ENCODE measurements at regions not wholly inside any gene's neighbourhood (a gene's known extent, or its start where the extent isn't known, plus 50 kb on each side); places are given as distances from the start of the nearest gene placed in this dataset.
"Not testable (repeated sequence)": the region's sequence is repeated elsewhere in the genome, so short reads cannot be mapped to it uniquely, and the experiment has no call there.

GRCh38 chr12:90611048-90611447 is 343.9 kb downstream of the CCER1 start:
- no peak for DNase-seq (ENCODE audit: low spot score)

- DNase-seq (ENCODE audit: low spot score) = no peak
These were observed 361.2 kb downstream of the CCER1 start for GRCh38 chr12:90593596-90594295.

- DNase-seq (ENCODE audit: low spot score) = peak; percentile 38
These were observed 365.0 kb downstream of the CCER1 start for GRCh38 chr12:90589956-90590355.

GRCh38 chr12:90585640-90586304 is 369.2 kb downstream of the CCER1 start:
- DNase-seq (ENCODE audit: low spot score) = no peak

- no peak for DNase-seq (ENCODE audit: low spot score)
These were observed 378.3 kb downstream of the CCER1 start for GRCh38 chr12:90576707-90577106.

- DNase-seq (ENCODE audit: low spot score) = no peak
These were observed 379.0 kb downstream of the CCER1 start for GRCh38 chr12:90575995-90576394.

GRCh38 chr12:90574676-90575075 is 380.3 kb downstream of the CCER1 start:
- DNase-seq (ENCODE audit: low spot score) = no peak

GRCh38 chr12:90572778-90573177 is 382.2 kb downstream of the CCER1 start:
- no peak for DNase-seq (ENCODE audit: low spot score)

GRCh38 chr12:90569685-90570084 is 385.3 kb downstream of the CCER1 start:
- no peak for DNase-seq (ENCODE audit: low spot score)

GRCh38 chr12:90562671-90563070 is 392.3 kb downstream of the CCER1 start:
- DNase-seq (ENCODE audit: low spot score) = no peak

GRCh38 chr12:90548595-90548994 is 406.4 kb downstream of the CCER1 start:
- DNase-seq (ENCODE audit: low spot score) = no peak

- DNase-seq (ENCODE audit: low spot score) = no peak
These were observed 408.5 kb downstream of the CCER1 start for GRCh38 chr12:90546511-90546910.

GRCh38 chr12:90543841-90544240 is 411.1 kb downstream of the CCER1 start:
- DNase-seq (ENCODE audit: low spot score) = no peak

- DNase-seq (ENCODE audit: low spot score) = no peak
These were observed 411.6 kb downstream of the CCER1 start for GRCh38 chr12:90543374-90543773.

- DNase-seq (ENCODE audit: low spot score) = not testable (repeated sequence)
These were observed 412.1 kb downstream of the CCER1 start for GRCh38 chr12:90542852-90543251.

- not testable (repeated sequence) for DNase-seq (ENCODE audit: low spot score)
These were observed 421.1 kb downstream of the CCER1 start for GRCh38 chr12:90533828-90534227.

GRCh38 chr12:90520002-90520734 is 434.8 kb downstream of the CCER1 start:
- DNase-seq (ENCODE audit: low spot score) = no peak

- DNase-seq (ENCODE audit: low spot score) = no peak
These were observed 435.7 kb downstream of the CCER1 start for GRCh38 chr12:90519285-90519684.

GRCh38 chr12:90515199-90516175 is 439.5 kb downstream of the CCER1 start:
- DNase-seq (ENCODE audit: low spot score) = peak; percentile 6

GRCh38 chr12:90514325-90514724 is 440.7 kb downstream of the CCER1 start:
- no peak for DNase-seq (ENCODE audit: low spot score)

- DNase-seq (ENCODE audit: low spot score) = no peak
These were observed 442.5 kb downstream of the CCER1 start for GRCh38 chr12:90512518-90512917.

GRCh38 chr12:90510948-90511347 is 444.0 kb downstream of the CCER1 start:
- DNase-seq (ENCODE audit: low spot score) = no peak
